AG10803 (cell line): ENCODE measurements at regions not wholly inside any gene's neighbourhood (a gene's known extent, or its start where the extent isn't known, plus 50 kb on each side); places are given as distances from the start of the nearest gene placed in this dataset.

ENCODE experiments used
- DNase-seq: peaks from one replicate; pipeline ENCODE4 v3.0.0; 2010; ENCODE audit warnings: low read depth
- H3K4me3 ChIP-seq: 2 replicates; pipeline ENCODE4 v1.5.1; 2011; ENCODE audit warnings: mild to moderate bottlenecking, low read length, control low read depth
- CTCF ChIP-seq: conservative IDR thresholded peaks from 2 replicates; pipeline ENCODE4 v1.5.1; 2011; ENCODE audit warnings: mild to moderate bottlenecking, low read length, control low read depth, inconsistent platforms

DNA sequence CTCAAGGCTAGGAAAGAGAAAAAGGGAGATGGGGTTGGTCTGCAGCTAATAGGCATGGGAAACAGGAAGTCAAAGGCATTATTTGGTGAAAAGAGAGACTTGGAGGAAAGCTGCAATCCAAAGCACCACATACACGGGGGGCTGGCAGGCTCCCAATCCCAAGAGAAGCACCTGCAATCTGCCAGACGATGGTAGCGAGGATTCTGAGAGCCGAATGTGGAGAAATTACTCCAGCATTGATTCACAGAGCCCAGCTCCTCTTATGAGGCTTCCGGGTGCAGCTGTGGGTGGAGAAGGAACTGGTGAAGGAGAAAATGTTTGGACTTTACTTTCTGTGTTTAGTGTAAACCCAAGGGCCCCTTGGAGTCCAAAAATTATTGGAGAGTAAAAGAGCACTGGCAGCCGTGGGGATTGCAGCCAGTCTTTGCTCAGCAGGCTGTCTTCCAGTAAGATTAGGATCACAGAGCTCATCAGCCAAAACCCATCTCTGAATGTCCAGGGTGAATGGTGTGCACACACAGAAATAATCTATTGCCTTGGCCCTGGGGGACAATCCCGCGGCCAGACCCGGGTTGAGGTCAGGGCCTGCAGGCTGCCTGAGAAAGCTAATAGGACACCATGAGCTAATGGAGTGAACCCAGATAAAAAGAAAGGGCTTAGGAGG is 197.6 kb downstream of the KIT start:
- no peak overlapping the region for H3K4me3 ChIP-seq
- no peak for TF ChIP-seq CTCF
- DNase-seq = no peak

DNA sequence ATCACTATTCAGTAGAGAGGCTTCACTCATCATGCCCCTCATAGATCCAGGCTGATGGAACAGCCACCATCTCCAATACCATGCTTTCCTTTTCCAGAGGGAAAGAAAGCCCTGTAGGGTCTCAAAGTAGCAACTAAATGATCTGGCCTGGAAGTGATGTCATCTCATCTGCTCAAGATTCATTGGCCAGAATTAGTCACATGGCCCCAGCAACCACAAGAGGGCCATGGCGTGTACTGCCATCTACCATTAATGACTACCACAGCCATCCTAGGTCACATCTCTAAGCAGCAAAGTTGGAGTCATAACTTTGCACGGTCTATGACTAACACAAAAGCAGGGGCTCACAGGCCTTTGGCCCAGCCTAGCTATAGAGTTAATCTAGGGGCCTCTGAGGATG is 194.8 kb downstream of the KIT start:
- no peak for TF ChIP-seq CTCF
- DNase-seq = no peak
- H3K4me3 ChIP-seq = no peak overlapping the region

- no peak overlapping the region for H3K4me3 ChIP-seq
- no peak for DNase-seq
- TF ChIP-seq CTCF = no peak
Measured at GRCh38 chr4:54852054-54852453, 194.3 kb downstream of the KIT start.

DNA sequence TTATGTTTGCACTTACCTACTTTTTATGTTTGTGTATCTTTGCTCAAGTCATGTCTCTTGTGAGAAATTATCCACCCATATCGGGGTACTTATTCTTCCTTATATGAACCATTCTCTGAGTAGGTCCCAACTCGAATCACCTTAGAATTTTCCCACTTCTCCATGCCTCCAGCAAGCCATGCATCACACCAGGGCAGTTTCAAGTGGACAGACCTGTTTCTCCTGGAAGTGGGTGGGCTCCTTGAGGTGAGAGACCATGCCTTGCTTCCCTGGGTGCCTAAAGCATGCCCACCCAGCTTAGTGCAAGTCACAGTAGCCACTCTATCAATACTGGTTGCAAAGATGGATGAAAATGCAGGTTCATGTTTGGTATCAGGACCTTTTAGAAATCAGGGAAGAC is 187.2 kb downstream of the KIT start:
- DNase-seq = no peak
- TF ChIP-seq CTCF = no peak
- H3K4me3 ChIP-seq = no peak overlapping the region

- H3K4me3 ChIP-seq = no peak overlapping the region
- no peak for DNase-seq
- TF ChIP-seq CTCF = no peak
Measured at GRCh38 chr4:54843946-54844345, 186.2 kb downstream of the KIT start.

GRCh38 chr4:54843106-54843505 is 185.3 kb downstream of the KIT start:
- DNase-seq = no peak

More at GRCh38 chr4:54843106-54843505, 185.3 kb downstream of the KIT start:
- TF ChIP-seq CTCF = no peak
- no peak overlapping the region for H3K4me3 ChIP-seq
